ENCODE measurements at regions not wholly inside any gene's neighbourhood (a gene's known extent, or its start where the extent isn't known, plus 50 kb on each side); places are given as distances from the start of the nearest gene placed in this dataset.
"Not testable (repeated sequence)": the region's sequence is repeated elsewhere in the genome, so short reads cannot be mapped to it uniquely, and the experiment has no call there.

- TF ChIP-seq CTCF (IDR thresholded peaks at IDR 0.05); EZH2 (IDR thresholded peaks at IDR 0.05; ENCODE audit: borderline replicate concordance, insufficient read depth, low read depth, low read length, poor library complexity, severe bottlenecking): not testable (repeated sequence)
Observed at GRCh38 chr15:77893671-77894640, 183.6 kb downstream of the TBC1D2B start.

Measured in B cell (primary cell).